Left lung (tissue), 4 donors: ENCODE measurements at regions not wholly inside any gene's neighbourhood (a gene's known extent, or its start where the extent isn't known, plus 50 kb on each side); places are given as distances from the start of the nearest gene placed in this dataset.

Experiments
- ATAC-seq: fragments of 200-7000 bp; cut with Tn5 transposase; one replicate; pipeline ENCODE4 v1.9.1; 2020; ENCODE audit warnings: moderate library complexity
- DNase-seq, 4 donors: peaks; one replicate each; pipeline ENCODE4 v3.0.0-alpha.2; 2013 to 2020
- H3K27ac ChIP-seq, 2 donors: fragments of 200-600 bp; sonication (generic) in 1 of 2; one replicate each; pipeline versions ENCODE4 v1.5.0 to v1.8.0; 2020 to 2021
- H3K27me3 ChIP-seq, 2 donors: fragments of 200-600 bp; sonication (generic) in 1 of 2; one replicate each; pipeline versions ENCODE4 v1.5.0 to v1.8.0; 2020 to 2021
- H3K36me3 ChIP-seq, 2 donors: fragments of 200-600 bp; sonication (generic) in 1 of 2; one replicate each; pipeline versions ENCODE4 v1.5.0 to v1.8.0; 2020 to 2021
- H3K4me1 ChIP-seq, 2 donors: fragments of 200-600 bp; one replicate each; pipeline ENCODE4 v1.8.0; 2021
- H3K4me3 ChIP-seq, 2 donors: fragments of 200-600 bp; sonication (generic) in 1 of 2; one replicate each; pipeline versions ENCODE4 v1.5.0 to v1.8.0; 2020 to 2021; ENCODE audit warnings: mild to moderate bottlenecking in 1 of 2
- H3K9me3 ChIP-seq, 2 donors: fragments of 200-600 bp; sonication (generic) in 1 of 2; one replicate each; pipeline versions ENCODE4 v1.5.0 to v1.8.0; 2020 to 2021
- CTCF ChIP-seq, 2 donors: fragments of 200-600 bp; sonication (generic) in 1 of 2; IDR thresholded peaks; one replicate each; pipeline versions ENCODE4 v1.5.0 to v1.8.0; 2021; ENCODE audit warnings: antibody characterized with exemption in 2 of 2
- intact Hi-C, 2 donors: fragments of 100-400 bp; cut with DNase I; formaldehyde crosslinking; loops; one replicate each; pipeline versions ENCODE4 v1.11.2 to v1.14.2; 2022
- donor health status: DM: no; HTN: yes; CAD: no.
- donor health status: DM: no; HTN: no; CAD: no.

GRCh38 chr13:40231751-40232150 is 434.7 kb downstream of the FOXO1 start:
- Histone ChIP-seq H3K27ac (peak overlapping the region in 1 of 2 donors; percentile 47), H3K4me1 (no peaks in the 10 kb centered on the region), H3K36me3 (no peaks in the 10 kb centered on the region), H3K9me3 (no peaks in the 10 kb centered on the region), H3K4me3 (no peak overlapping the region), H3K27me3 (no peaks in the 10 kb centered on the region)
- ATAC-seq = no peak
- no peak for DNase-seq
- TF ChIP-seq CTCF (IDR thresholded peaks at IDR 0.05) = no peak
- intact Hi-C loops = no loop called here

- Histone ChIP-seq H3K36me3 (no peaks in the 10 kb centered on the region), H3K27ac (peak overlapping the region in 1 of 2 donors; percentile 47), H3K4me1 (no peaks in the 10 kb centered on the region), H3K4me3 (no peak overlapping the region), H3K9me3 (no peaks in the 10 kb centered on the region), H3K27me3 (no peaks in the 10 kb centered on the region)
- ATAC-seq (no peak), DNase-seq (no peak)
- intact Hi-C loops = no loop called here
- no peak for TF ChIP-seq CTCF (IDR thresholded peaks at IDR 0.05)
Observed at GRCh38 chr13:40232311-40233040, 434.0 kb downstream of the FOXO1 start.

GRCh38 chr13:40233731-40234195 is 432.7 kb downstream of the FOXO1 start:
- Histone ChIP-seq H3K4me3 (no peak overlapping the region), H3K4me1 (no peaks in the 10 kb centered on the region), H3K27ac (no peak overlapping the region), H3K27me3 (no peaks in the 10 kb centered on the region), H3K9me3 (no peaks in the 10 kb centered on the region), H3K36me3 (no peaks in the 10 kb centered on the region)
- TF ChIP-seq CTCF (IDR thresholded peaks at IDR 0.05) = no peak
- intact Hi-C loops = no loop called here
- ATAC-seq = no peak
- DNase-seq = no peak

- intact Hi-C loops = no loop called here
- Histone ChIP-seq H3K36me3 (no peaks in the 10 kb centered on the region), H3K4me1 (no peaks in the 10 kb centered on the region), H3K9me3 (no peaks in the 10 kb centered on the region), H3K4me3 (no peak overlapping the region), H3K27ac (no peak overlapping the region), H3K27me3 (no peaks in the 10 kb centered on the region)
- no peak for ATAC-seq
- no peak for TF ChIP-seq CTCF (IDR thresholded peaks at IDR 0.05)
- no peak for DNase-seq
Observed at GRCh38 chr13:40235160-40235796, 431.2 kb downstream of the FOXO1 start.

GRCh38 chr13:40236566-40237168 is 429.8 kb downstream of the FOXO1 start:
- ATAC-seq (peak; percentile 31), DNase-seq (no peak)
- no peaks in the 10 kb centered on the region for H3K4me1 ChIP-seq
- H3K36me3 ChIP-seq = no peaks in the 10 kb centered on the region
- H3K4me3 ChIP-seq = no peak overlapping the region
- no peaks in the 10 kb centered on the region for H3K9me3 ChIP-seq
- H3K27me3 ChIP-seq = no peaks in the 10 kb centered on the region
- TF ChIP-seq CTCF (IDR thresholded peaks at IDR 0.05) = no peak
- intact Hi-C loops = no loop called here
- peak overlapping the region in 1 of 2 donors; percentile 69 for H3K27ac ChIP-seq
